Loucy (cell line): ENCODE measurements at regions not wholly inside any gene's neighbourhood (a gene's known extent, or its start where the extent isn't known, plus 50 kb on each side); places are given as distances from the start of the nearest gene placed in this dataset.
"Not testable (repeated sequence)": the region's sequence is repeated elsewhere in the genome, so short reads cannot be mapped to it uniquely, and the experiment has no call there.

Experiments used
- H2AFZ ChIP-seq: fragments of 200-600 bp; sonication (generic); 2 replicates; pipeline ENCODE4 v1.6.0; 2016; ENCODE audit warnings: antibody characterized with exemption, mild to moderate bottlenecking, low read length, moderate library complexity
- H3F3A ChIP-seq: fragments of 200-600 bp; 2 replicates; pipeline ENCODE4 v1.6.0; 2016; ENCODE audit warnings: antibody characterized with exemption, low read depth, mild to moderate bottlenecking
- H3K27me3 ChIP-seq: fragments of 200-600 bp; sonication (generic); 2 replicates; pipeline ENCODE4 v1.6.1; 2014; ENCODE audit warnings: low read length, mild to moderate bottlenecking; ENCODE audit not compliant: insufficient read depth, poor library complexity, severe bottlenecking
- H3K36me3 ChIP-seq: fragments of 200-600 bp; sonication (generic); 2 replicates; pipeline ENCODE4 v1.6.1; 2016; ENCODE audit warnings: low read length; ENCODE audit not compliant: insufficient read depth
- H3K4me1 ChIP-seq: fragments of 200-600 bp; sonication (generic); 2 replicates; pipeline ENCODE4 v1.5.1; 2014; ENCODE audit warnings: low read length, mild to moderate bottlenecking; ENCODE audit not compliant: insufficient read depth, poor library complexity, severe bottlenecking
- H3K4me2 ChIP-seq: fragments of 200-600 bp; sonication (generic); 2 replicates; pipeline ENCODE4 v1.6.0; 2014; ENCODE audit warnings: antibody characterized with exemption, low read length, low read depth, mild to moderate bottlenecking; ENCODE audit not compliant: poor library complexity, severe bottlenecking
- H3K4me3 ChIP-seq: fragments of 200-600 bp; sonication (generic); 2 replicates; pipeline ENCODE4 v1.5.1; 2014; ENCODE audit warnings: low read length, mild to moderate bottlenecking, mixed read lengths; ENCODE audit not compliant: poor library complexity, severe bottlenecking
- H3K79me2 ChIP-seq: fragments of 200-600 bp; sonication (generic); 2 replicates; pipeline ENCODE4 v1.6.1; 2014; ENCODE audit warnings: low read length; ENCODE audit not compliant: insufficient read depth
- H3K9ac ChIP-seq: fragments of 200-600 bp; sonication (generic); 2 replicates; pipeline ENCODE4 v1.6.0; 2014; ENCODE audit warnings: mild to moderate bottlenecking, low read depth, low read length, moderate library complexity; ENCODE audit not compliant: poor library complexity, severe bottlenecking
- H3K9me2 ChIP-seq: fragments of 200-600 bp; sonication (generic); replicated peaks from 2 replicates; pipeline ENCODE4 v1.6.1; 2016; ENCODE audit warnings: low read depth, low read length, mixed read lengths
- H3K9me3 ChIP-seq: fragments of 200-600 bp; sonication (generic); 2 replicates; pipeline ENCODE4 v1.6.1; 2014; ENCODE audit warnings: mild to moderate bottlenecking, antibody characterized with exemption, low read length, low read depth; ENCODE audit not compliant: insufficient read depth
- H4K20me1 ChIP-seq: fragments of 200-600 bp; sonication (generic); 2 replicates; pipeline ENCODE4 v1.6.0; 2014; ENCODE audit warnings: antibody characterized with exemption, low read length, mild to moderate bottlenecking; ENCODE audit not compliant: insufficient read depth, poor library complexity, severe bottlenecking
- EZH2phosphoT487 ChIP-seq: fragments of 200-600 bp; IDR thresholded peaks from 2 replicates; pipeline ENCODE4 v1.6.1; 2018; ENCODE audit warnings: antibody characterized with exemption, mild to moderate bottlenecking, moderate library complexity, borderline replicate concordance
- TF ChIP-seq, protein P1 (sequence below): fragments of 200-600 bp; sonication (generic); conservative IDR thresholded peaks from 2 replicates; pipeline ENCODE4 v1.5.1; 2014; ENCODE audit warnings: mild to moderate bottlenecking, antibody characterized with exemption, low read length

- TF ChIP-seq, protein P1, sequence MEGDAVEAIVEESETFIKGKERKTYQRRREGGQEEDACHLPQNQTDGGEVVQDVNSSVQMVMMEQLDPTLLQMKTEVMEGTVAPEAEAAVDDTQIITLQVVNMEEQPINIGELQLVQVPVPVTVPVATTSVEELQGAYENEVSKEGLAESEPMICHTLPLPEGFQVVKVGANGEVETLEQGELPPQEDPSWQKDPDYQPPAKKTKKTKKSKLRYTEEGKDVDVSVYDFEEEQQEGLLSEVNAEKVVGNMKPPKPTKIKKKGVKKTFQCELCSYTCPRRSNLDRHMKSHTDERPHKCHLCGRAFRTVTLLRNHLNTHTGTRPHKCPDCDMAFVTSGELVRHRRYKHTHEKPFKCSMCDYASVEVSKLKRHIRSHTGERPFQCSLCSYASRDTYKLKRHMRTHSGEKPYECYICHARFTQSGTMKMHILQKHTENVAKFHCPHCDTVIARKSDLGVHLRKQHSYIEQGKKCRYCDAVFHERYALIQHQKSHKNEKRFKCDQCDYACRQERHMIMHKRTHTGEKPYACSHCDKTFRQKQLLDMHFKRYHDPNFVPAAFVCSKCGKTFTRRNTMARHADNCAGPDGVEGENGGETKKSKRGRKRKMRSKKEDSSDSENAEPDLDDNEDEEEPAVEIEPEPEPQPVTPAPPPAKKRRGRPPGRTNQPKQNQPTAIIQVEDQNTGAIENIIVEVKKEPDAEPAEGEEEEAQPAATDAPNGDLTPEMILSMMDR: no peak
- no peak for TF ChIP-seq EZH2phosphoT487
- H3K27me3 ChIP-seq: no peaks in the 10 kb centered on the region
- no peaks in the 10 kb centered on the region for H3K4me1 ChIP-seq
- H3K9me3 ChIP-seq: no peaks in the 10 kb centered on the region
- no peak overlapping the region for H3K4me3 ChIP-seq
- H3K36me3 ChIP-seq: no peaks in the 10 kb centered on the region
- H3K79me2 ChIP-seq: no peaks in the 10 kb centered on the region
- H4K20me1 ChIP-seq: no peaks in the 10 kb centered on the region
- no peak overlapping the region for H3K4me2 ChIP-seq
- no peak overlapping the region for H3K9ac ChIP-seq
- no peak overlapping the region for H2AFZ ChIP-seq
- H3F3A ChIP-seq: no peaks in the 10 kb centered on the region
- no peaks in the 10 kb centered on the region for H3K9me2 ChIP-seq
Observed at GRCh38 chr13:100773429-100773828, 98.8 kb upstream of the TMTC4 start.

- no peaks in the 10 kb centered on the region for H3F3A ChIP-seq
- H3K9me2 ChIP-seq: no peaks in the 10 kb centered on the region
- no peaks in the 10 kb centered on the region for H3K4me1 ChIP-seq
- H3K9ac ChIP-seq: no peak overlapping the region
- no peak overlapping the region for H2AFZ ChIP-seq
- H3K36me3 ChIP-seq: no peaks in the 10 kb centered on the region
- no peak overlapping the region for H3K4me2 ChIP-seq
- no peaks in the 10 kb centered on the region for H3K9me3 ChIP-seq
- no peaks in the 10 kb centered on the region for H3K79me2 ChIP-seq
- H3K4me3 ChIP-seq: no peak overlapping the region
- no peaks in the 10 kb centered on the region for H4K20me1 ChIP-seq
- TF ChIP-seq, protein P1: no peak
- TF ChIP-seq EZH2phosphoT487: no peak
- H3K27me3 ChIP-seq: no peaks in the 10 kb centered on the region
Observed at GRCh38 chr13:100767192-100767591, 92.6 kb upstream of the TMTC4 start.

DNA sequence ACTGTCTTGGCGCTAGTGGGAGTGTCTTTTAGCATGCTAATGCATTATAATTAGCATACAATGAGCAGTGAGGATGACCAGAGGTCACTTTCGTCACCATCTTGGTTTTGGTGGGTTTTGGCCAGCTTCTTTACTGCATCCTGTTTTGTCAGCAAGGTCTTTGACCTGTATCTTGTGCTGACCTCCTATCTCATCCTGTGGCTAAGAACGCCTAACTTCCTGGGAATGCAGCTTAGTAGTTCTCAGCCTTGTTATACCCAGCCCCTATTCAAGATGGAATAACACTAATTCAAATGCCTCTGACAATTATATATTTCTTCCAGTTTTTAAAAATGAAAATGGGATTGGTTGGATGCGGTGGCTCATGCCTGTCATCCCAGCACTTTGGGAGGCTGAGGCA is 92.0 kb upstream of the TMTC4 start:
- H3F3A ChIP-seq, H3K79me2 ChIP-seq, H4K20me1 ChIP-seq, H3K9me3 ChIP-seq, H3K4me2 ChIP-seq, H3K9me2 ChIP-seq, H3K9ac ChIP-seq, H3K36me3 ChIP-seq, H3K27me3 ChIP-seq, H3K4me1 ChIP-seq, H3K4me3 ChIP-seq, H2AFZ ChIP-seq: not testable (repeated sequence)

DNA sequence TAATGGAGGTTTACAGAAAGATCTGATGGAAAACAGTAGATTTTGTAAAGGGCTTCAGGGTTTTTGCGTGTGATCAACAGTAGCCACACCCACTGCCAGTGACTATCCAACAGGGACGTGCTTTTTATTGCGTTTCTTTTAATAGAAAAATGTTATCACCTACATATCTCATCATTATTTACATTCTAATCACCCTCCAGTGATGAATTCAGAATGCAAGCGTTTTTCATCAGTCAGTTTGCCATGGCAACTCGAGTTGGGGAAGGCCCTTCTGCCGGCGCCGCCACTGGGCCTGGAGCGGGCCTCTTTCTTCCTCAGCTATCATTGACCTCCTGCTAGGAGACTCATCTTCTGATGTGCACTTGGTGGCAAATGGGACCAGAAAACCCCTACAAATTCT is 90.3 kb upstream of the TMTC4 start:
- H3K9ac ChIP-seq: no peak overlapping the region
- no peak overlapping the region for H3K4me3 ChIP-seq
- TF ChIP-seq, protein P1: no peak
- no peak for TF ChIP-seq EZH2phosphoT487
- H3K27me3 ChIP-seq: no peaks in the 10 kb centered on the region
- H3F3A ChIP-seq: no peaks in the 10 kb centered on the region
- H2AFZ ChIP-seq: no peak overlapping the region
- H3K36me3 ChIP-seq: no peaks in the 10 kb centered on the region
- no peaks in the 10 kb centered on the region for H4K20me1 ChIP-seq
- H3K9me3 ChIP-seq: no peaks in the 10 kb centered on the region
- no peak overlapping the region for H3K4me2 ChIP-seq
- H3K4me1 ChIP-seq: no peaks in the 10 kb centered on the region
- H3K9me2 ChIP-seq: no peaks in the 10 kb centered on the region
- H3K79me2 ChIP-seq: no peaks in the 10 kb centered on the region

- H3K27me3 ChIP-seq, H3K4me2 ChIP-seq, H3K9me2 ChIP-seq, H3K36me3 ChIP-seq, H2AFZ ChIP-seq, H3K4me1 ChIP-seq, H3K9me3 ChIP-seq, H3F3A ChIP-seq, H4K20me1 ChIP-seq, H3K4me3 ChIP-seq, H3K9ac ChIP-seq, H3K79me2 ChIP-seq: not testable (repeated sequence)
Observed at GRCh38 chr13:100762126-100762525, 87.5 kb upstream of the TMTC4 start.
